ENCODE measurements at regions not wholly inside any gene's neighbourhood (a gene's known extent, or its start where the extent isn't known, plus 50 kb on each side); places are given as distances from the start of the nearest gene placed in this dataset.

GRCh38 chr1:106798991-106799390 lies 257.5 kb upstream of the PRMT6 start:
- no peak for TF ChIP-seq CTCF (IDR thresholded peaks at IDR 0.05)
- no peak for TF ChIP-seq POLR2A (IDR thresholded peaks at IDR 0.05)
